ENCODE measurements at regions not wholly inside any gene's neighbourhood (a gene's known extent, or its start where the extent isn't known, plus 50 kb on each side); places are given as distances from the start of the nearest gene placed in this dataset.
A peak's percentile ranks its signal among the peaks of the same experiment; 100 is the strongest.

- peaks cover 0 to 16% (median 0%) of the 10 kb centered on the region in 3 donors for H3K4me1 ChIP-seq
- H3K9me3 ChIP-seq, result no peaks in the 10 kb centered on the region
- intact Hi-C loops (cut with DNase I), result loop anchor here (10.0 kb wide), 1 partner anchor 216 kb away; no protein-coding TSS in a partner anchor
- H3K27ac ChIP-seq, result no peak overlapping the region
- H3K27me3 ChIP-seq, result no peaks in the 10 kb centered on the region
- H3K36me3 ChIP-seq, result no peaks in the 10 kb centered on the region
- H3K4me3 ChIP-seq, result no peak overlapping the region
- no peak for TF ChIP-seq POLR2A (IDR thresholded peaks at IDR 0.05)
- no peak for DNase-seq
- 48 to 69% methylated on average over 3 of the region's 3 CpGs for WGBS, 2 donors
These were observed 109.4 kb upstream of the C7orf33 start for GRCh38 chr7:148481147-148481526.

- Histone ChIP-seq H3K27ac (no peak overlapping the region), H3K9me3 (no peaks in the 10 kb centered on the region), H3K4me3 (no peak overlapping the region), H3K27me3 (no peaks in the 10 kb centered on the region), H3K4me1 (peaks cover 0 to 16% (median 0%) of the 10 kb centered on the region in 3 donors), H3K36me3 (no peaks in the 10 kb centered on the region)
- DNase-seq, result no peak
- 67 to 83% methylated on average over 10 to 19 of the region's 19 CpGs for WGBS, 2 donors
- TF ChIP-seq POLR2A (IDR thresholded peaks at IDR 0.05) (no peak), CTCF (IDR thresholded peaks at IDR 0.05) (no peak)
- intact Hi-C loops (cut with DNase I), result loop anchor here (10.0 kb wide), 1 partner anchor 217 kb away; no protein-coding TSS in a partner anchor
These were observed 108.5 kb upstream of the C7orf33 start for GRCh38 chr7:148481971-148482626.

GRCh38 chr7:148483515-148484308, 106.9 kb upstream of the C7orf33 start:
- H3K27ac ChIP-seq, result no peak overlapping the region
- peaks cover 0 to 16% (median 0%) of the 10 kb centered on the region in 3 donors for H3K4me1 ChIP-seq
- DNase-seq, result no peak
- TF ChIP-seq CTCF (IDR thresholded peaks at IDR 0.05) (no peak), POLR2A (IDR thresholded peaks at IDR 0.05) (no peak)
- no peak overlapping the region for H3K4me3 ChIP-seq
- H3K36me3 ChIP-seq, result no peaks in the 10 kb centered on the region
- no peaks in the 10 kb centered on the region for H3K9me3 ChIP-seq
- intact Hi-C loops (cut with DNase I), result loop anchor here (10.0 kb wide), 1 partner anchor 219 kb away; no protein-coding TSS in a partner anchor
- WGBS, 2 donors, result 68 to 78% methylated on average over 8 to 17 of the region's 17 CpGs
- H3K27me3 ChIP-seq, result no peaks in the 10 kb centered on the region

DNA sequence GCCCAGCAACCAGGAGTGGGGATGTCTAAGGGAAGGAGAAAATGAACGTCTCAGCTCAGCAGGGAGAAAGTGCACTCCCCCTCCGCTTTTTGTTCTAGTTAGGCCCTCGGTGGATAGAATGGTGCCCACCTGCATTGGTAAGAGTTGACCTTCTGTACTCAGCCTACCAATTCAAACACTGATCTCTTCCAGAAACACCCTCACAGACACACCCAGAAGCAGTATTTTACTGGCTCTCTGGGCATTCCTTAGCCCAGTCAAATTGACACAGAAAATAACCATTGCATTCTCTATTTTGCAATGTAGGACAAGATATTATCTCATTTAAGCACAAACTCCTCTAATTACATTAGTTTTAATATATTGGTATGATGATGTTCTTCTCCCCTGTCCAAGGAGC, 106.1 kb upstream of the C7orf33 start:
- intact Hi-C loops (cut with DNase I), result loop anchor here (10.0 kb wide), 1 partner anchor 220 kb away; no protein-coding TSS in a partner anchor
- Histone ChIP-seq H3K4me1 (peaks cover 0 to 16% (median 0%) of the 10 kb centered on the region in 3 donors), H3K27ac (no peak overlapping the region), H3K9me3 (no peaks in the 10 kb centered on the region), H3K27me3 (no peaks in the 10 kb centered on the region), H3K4me3 (no peak overlapping the region), H3K36me3 (no peaks in the 10 kb centered on the region)
- DNase-seq, result no peak
- no peak for TF ChIP-seq CTCF (IDR thresholded peaks at IDR 0.05)
- no peak for TF ChIP-seq POLR2A (IDR thresholded peaks at IDR 0.05)
- 89 to 100% methylated on average over 1 to 3 of the region's 3 CpGs for WGBS, 2 donors

DNA sequence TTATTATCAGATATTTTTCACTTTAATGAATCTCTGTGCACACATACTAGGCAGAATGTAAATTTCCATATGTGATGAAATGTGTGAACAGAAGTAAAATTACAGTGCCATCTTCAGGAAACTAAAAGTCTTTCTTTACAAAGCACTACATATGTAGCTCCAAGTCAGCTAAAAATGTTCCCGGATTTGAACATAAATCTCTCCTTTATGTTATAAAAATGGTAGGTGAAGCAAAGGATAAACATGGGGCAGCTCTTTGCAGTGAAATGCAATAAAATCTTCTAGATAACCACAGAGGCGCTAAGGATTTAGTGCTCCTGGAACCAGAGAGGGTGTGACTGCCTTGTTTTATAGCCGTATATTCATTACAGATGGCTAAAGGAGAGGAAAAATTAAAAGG, 104.9 kb upstream of the C7orf33 start:
- WGBS, 2 donors, result 27 to 59% methylated on average over 3 of the region's 3 CpGs
- Histone ChIP-seq H3K4me3 (no peak overlapping the region), H3K36me3 (no peaks in the 10 kb centered on the region), H3K9me3 (no peaks in the 10 kb centered on the region), H3K4me1 (peaks cover 0 to 13% (median 0%) of the 10 kb centered on the region in 3 donors), H3K27me3 (peaks cover 0 to 6% (median 0%) of the 10 kb centered on the region in 4 donors), H3K27ac (no peak overlapping the region)
- DNase-seq, result no peak
- no peak for TF ChIP-seq POLR2A (IDR thresholded peaks at IDR 0.05)
- TF ChIP-seq CTCF (IDR thresholded peaks at IDR 0.05), result peak in 1 of 6 experiments; percentile 17
- intact Hi-C loops (cut with DNase I), result loop anchor here (10.0 kb wide), 1 partner anchor 221 kb away; no protein-coding TSS in a partner anchor
